ENCODE measurements at regions not wholly inside any gene's neighbourhood (a gene's known extent, or its start where the extent isn't known, plus 50 kb on each side); places are given as distances from the start of the nearest gene placed in this dataset.

DNA sequence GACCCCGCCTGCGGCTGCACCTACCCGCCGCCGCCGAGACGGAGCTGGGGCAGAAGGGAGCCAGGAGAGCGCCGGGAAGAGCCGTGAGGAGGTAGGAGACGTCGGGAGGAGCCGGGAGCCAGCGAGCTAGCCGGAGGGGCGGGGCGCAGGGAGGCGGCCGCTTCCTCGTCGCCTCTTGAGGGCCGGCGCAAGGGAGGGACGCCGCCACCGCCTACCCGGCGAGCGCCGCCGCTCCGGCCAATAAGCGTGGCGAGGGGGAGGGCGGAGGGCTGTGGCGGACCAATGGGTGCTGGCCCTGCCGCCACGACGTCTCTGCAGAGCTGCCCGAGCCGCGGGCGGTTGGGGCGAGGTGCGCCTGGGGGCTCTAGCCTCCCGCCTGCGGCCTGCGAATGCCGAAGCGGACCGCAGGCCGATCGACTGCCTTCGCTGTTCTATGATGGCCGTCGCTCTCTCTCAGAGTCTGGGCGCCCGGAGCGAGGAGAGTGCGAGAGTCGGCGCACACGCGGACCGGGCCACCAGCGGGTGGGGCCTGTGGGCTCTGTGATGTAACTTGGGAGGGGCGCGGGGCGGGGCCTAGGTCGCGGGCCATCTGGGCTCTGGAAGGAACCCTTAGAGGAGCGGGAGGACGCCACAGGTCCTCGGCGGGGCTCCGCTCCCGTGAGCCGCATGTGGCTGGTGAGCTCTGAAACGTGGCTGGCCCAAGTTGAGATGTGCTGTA, 72.7 kb upstream of the MAP4 start (continued):
- TF ChIP-seq, protein P1, sequence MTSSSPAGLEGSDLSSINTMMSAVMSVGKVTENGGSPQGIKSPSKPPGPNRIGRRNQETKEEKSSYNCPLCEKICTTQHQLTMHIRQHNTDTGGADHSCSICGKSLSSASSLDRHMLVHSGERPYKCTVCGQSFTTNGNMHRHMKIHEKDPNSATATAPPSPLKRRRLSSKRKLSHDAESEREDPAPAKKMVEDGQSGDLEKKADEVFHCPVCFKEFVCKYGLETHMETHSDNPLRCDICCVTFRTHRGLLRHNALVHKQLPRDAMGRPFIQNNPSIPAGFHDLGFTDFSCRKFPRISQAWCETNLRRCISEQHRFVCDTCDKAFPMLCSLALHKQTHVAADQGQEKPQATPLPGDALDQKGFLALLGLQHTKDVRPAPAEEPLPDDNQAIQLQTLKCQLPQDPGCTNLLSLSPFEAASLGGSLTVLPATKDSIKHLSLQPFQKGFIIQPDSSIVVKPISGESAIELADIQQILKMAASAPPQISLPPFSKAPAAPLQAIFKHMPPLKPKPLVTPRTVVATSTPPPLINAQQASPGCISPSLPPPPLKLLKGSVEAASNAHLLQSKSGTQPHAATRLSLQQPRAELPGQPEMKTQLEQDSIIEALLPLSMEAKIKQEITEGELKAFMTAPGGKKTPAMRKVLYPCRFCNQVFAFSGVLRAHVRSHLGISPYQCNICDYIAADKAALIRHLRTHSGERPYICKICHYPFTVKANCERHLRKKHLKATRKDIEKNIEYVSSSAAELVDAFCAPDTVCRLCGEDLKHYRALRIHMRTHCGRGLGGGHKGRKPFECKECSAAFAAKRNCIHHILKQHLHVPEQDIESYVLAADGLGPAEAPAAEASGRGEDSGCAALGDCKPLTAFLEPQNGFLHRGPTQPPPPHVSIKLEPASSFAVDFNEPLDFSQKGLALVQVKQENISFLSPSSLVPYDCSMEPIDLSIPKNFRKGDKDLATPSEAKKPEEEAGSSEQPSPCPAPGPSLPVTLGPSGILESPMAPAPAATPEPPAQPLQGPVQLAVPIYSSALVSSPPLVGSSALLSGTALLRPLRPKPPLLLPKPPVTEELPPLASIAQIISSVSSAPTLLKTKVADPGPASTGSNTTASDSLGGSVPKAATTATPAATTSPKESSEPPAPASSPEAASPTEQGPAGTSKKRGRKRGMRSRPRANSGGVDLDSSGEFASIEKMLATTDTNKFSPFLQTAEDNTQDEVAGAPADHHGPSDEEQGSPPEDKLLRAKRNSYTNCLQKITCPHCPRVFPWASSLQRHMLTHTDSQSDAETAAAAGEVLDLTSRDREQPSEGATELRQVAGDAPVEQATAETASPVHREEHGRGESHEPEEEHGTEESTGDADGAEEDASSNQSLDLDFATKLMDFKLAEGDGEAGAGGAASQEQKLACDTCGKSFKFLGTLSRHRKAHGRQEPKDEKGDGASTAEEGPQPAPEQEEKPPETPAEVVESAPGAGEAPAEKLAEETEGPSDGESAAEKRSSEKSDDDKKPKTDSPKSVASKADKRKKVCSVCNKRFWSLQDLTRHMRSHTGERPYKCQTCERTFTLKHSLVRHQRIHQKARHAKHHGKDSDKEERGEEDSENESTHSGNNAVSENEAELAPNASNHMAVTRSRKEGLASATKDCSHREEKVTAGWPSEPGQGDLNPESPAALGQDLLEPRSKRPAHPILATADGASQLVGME (CRISPR knock-in tag; IDR thresholded peaks at IDR 0.05), result no peak; the same call in 1 of the 2 replicates
- no peak for TF ChIP-seq MIER1 (IDR thresholded peaks at IDR 0.05; ENCODE audit: low read depth)
- TF ChIP-seq MEIS2 (IDR thresholded peaks at IDR 0.05; ENCODE audit: partially characterized antibody), result no peak
- TF ChIP-seq, protein P2, sequence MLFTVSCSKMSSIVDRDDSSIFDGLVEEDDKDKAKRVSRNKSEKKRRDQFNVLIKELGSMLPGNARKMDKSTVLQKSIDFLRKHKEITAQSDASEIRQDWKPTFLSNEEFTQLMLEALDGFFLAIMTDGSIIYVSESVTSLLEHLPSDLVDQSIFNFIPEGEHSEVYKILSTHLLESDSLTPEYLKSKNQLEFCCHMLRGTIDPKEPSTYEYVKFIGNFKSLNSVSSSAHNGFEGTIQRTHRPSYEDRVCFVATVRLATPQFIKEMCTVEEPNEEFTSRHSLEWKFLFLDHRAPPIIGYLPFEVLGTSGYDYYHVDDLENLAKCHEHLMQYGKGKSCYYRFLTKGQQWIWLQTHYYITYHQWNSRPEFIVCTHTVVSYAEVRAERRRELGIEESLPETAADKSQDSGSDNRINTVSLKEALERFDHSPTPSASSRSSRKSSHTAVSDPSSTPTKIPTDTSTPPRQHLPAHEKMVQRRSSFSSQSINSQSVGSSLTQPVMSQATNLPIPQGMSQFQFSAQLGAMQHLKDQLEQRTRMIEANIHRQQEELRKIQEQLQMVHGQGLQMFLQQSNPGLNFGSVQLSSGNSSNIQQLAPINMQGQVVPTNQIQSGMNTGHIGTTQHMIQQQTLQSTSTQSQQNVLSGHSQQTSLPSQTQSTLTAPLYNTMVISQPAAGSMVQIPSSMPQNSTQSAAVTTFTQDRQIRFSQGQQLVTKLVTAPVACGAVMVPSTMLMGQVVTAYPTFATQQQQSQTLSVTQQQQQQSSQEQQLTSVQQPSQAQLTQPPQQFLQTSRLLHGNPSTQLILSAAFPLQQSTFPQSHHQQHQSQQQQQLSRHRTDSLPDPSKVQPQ (CRISPR knock-in tag; IDR thresholded peaks at IDR 0.05; ENCODE audit: borderline replicate concordance), result no peak
- TF ChIP-seq HIVEP1 (CRISPR knock-in tag; IDR thresholded peaks at IDR 0.05), result no peak
- TF ChIP-seq, protein P3, sequence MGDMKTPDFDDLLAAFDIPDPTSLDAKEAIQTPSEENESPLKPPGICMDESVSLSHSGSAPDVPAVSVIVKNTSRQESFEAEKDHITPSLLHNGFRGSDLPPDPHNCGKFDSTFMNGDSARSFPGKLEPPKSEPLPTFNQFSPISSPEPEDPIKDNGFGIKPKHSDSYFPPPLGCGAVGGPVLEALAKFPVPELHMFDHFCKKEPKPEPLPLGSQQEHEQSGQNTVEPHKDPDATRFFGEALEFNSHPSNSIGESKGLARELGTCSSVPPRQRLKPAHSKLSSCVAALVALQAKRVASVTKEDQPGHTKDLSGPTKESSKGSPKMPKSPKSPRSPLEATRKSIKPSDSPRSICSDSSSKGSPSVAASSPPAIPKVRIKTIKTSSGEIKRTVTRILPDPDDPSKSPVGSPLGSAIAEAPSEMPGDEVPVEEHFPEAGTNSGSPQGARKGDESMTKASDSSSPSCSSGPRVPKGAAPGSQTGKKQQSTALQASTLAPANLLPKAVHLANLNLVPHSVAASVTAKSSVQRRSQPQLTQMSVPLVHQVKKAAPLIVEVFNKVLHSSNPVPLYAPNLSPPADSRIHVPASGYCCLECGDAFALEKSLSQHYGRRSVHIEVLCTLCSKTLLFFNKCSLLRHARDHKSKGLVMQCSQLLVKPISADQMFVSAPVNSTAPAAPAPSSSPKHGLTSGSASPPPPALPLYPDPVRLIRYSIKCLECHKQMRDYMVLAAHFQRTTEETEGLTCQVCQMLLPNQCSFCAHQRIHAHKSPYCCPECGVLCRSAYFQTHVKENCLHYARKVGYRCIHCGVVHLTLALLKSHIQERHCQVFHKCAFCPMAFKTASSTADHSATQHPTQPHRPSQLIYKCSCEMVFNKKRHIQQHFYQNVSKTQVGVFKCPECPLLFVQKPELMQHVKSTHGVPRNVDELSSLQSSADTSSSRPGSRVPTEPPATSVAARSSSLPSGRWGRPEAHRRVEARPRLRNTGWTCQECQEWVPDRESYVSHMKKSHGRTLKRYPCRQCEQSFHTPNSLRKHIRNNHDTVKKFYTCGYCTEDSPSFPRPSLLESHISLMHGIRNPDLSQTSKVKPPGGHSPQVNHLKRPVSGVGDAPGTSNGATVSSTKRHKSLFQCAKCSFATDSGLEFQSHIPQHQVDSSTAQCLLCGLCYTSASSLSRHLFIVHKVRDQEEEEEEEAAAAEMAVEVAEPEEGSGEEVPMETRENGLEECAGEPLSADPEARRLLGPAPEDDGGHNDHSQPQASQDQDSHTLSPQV (IDR thresholded peaks at IDR 0.05), result no peak; the same call in none of the 2 replicates
- TF ChIP-seq PURB (CRISPR knock-in tag; IDR thresholded peaks at IDR 0.05; ENCODE audit: low read depth), result no peak
- TF ChIP-seq, protein P4, sequence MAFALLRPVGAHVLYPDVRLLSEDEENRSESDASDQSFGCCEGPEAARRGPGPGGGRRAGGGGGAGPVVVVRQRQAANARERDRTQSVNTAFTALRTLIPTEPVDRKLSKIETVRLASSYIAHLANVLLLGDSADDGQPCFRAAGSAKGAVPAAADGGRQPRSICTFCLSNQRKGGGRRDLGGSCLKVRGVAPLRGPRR (CRISPR knock-in tag; IDR thresholded peaks at IDR 0.05), result no peak
- TF ChIP-seq ZNF408 (CRISPR knock-in tag; IDR thresholded peaks at IDR 0.05; ENCODE audit: low read depth), result no peak
- TF ChIP-seq, protein P5, sequence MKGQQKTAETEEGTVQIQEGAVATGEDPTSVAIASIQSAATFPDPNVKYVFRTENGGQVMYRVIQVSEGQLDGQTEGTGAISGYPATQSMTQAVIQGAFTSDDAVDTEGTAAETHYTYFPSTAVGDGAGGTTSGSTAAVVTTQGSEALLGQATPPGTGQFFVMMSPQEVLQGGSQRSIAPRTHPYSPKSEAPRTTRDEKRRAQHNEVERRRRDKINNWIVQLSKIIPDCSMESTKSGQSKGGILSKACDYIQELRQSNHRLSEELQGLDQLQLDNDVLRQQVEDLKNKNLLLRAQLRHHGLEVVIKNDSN (CRISPR knock-in tag; IDR thresholded peaks at IDR 0.05), result peak; percentile 30; the same call in 1 of the 2 replicates
- TF ChIP-seq, protein P6, sequence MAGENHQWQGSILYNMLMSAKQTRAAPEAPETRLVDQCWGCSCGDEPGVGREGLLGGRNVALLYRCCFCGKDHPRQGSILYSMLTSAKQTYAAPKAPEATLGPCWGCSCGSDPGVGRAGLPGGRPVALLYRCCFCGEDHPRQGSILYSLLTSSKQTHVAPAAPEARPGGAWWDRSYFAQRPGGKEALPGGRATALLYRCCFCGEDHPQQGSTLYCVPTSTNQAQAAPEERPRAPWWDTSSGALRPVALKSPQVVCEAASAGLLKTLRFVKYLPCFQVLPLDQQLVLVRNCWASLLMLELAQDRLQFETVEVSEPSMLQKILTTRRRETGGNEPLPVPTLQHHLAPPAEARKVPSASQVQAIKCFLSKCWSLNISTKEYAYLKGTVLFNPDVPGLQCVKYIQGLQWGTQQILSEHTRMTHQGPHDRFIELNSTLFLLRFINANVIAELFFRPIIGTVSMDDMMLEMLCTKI (IDR thresholded peaks at IDR 0.05; ENCODE audit: partially characterized antibody), result no peak
